ENCODE measurements at regions not wholly inside any gene's neighbourhood (a gene's known extent, or its start where the extent isn't known, plus 50 kb on each side); places are given as distances from the start of the nearest gene placed in this dataset.

DNA sequence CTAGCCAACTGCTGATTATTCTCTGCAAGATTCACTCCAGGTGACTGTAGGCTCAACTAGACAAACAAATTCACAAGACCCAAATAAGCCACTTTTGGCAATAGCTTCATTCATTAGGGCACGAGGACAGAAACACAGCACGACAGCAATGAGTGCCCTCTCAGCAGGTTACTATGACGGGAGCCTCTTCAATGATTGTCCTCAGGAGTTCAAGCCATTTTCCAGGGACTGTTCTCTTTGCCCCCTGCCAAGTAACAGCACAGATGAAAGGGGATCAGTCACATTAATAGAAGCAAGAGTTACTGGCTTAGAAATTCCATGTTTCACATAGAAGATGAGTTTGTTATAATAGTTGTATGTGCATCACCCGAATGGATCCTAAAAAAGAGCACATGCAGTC, 712.2 kb downstream of the CDH8 start:
- DNase-seq (ENCODE audit: low read depth) = no peak

DNA sequence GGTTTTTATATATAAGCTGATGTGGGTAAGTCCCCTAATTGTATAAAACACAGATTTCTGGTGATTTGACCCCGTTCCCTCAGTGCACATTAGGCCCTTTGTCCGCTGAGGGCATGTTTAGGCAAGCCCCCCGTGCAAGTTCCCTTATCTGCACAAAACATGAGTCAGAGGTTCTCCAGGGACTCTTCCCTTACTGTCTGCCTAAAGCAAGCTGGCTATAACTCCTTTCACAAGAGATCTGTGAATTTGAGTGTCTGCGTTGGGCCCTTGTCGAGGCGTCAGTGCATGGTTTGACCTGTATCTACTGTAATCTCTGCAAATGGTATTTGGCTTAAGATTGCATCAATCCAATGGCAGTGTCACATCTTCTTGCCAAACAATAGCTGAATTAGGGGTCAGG, 712.8 kb downstream of the CDH8 start:
- no peak for DNase-seq (ENCODE audit: low read depth)

DNA sequence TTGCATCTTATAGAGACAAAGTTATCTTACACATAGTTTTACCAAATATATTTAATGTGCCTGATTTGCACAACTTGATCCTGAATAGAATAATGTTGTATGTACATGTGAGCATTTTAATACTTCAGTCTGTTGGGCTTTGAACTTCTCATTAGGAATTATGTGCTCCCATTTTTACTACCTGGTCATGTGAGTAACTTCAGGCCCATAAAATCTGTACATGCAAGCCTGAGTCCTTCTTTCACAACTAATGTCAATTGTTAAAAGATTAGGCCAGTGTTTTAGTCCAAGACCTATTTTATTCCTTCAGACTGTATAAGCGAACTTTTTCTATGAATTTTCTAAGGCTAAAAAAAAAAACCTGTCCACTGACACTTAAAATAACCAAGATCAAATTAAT, 715.4 kb downstream of the CDH8 start:
- no peak for DNase-seq (ENCODE audit: low read depth)

DNA sequence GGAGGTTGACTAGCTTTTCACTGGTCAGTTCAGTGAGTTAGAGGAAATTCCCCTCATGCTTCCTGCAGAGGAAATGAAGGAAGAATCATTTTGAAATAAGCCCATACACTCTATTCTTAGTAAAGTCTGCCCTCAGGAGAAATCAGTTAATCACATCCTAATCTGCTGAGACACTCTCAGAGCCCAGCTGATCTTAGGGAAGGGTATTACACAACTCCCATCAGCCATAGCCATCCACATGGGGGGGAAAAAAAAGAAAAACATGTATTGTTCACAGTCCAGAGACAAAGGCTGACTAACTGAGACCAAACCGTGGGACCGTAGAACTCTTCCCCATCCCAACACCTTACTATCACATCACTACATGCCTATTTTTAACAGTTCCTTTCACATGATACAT, 722.3 kb downstream of the CDH8 start:
- DNase-seq (ENCODE audit: low read depth) = no peak

DNA sequence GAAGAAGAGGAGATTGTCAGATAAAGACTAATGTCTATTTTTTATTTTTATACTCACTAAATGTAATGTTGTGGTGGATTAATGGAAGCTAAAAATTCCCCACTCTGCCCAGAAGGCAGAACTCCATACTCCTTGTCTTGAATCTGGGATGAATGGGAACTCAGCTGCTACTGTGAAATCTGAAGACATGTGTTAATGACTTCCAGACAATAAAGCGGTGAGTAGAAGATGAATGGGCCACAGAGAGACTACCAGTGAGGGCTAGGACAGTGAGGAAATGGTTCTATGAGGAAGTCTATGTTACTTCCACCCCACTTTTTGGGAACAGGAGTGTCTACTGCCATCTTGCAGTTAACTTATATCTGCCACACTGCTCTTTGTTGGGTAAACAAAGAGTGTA, 726.9 kb downstream of the CDH8 start:
- no peak for DNase-seq (ENCODE audit: low read depth)

DNA sequence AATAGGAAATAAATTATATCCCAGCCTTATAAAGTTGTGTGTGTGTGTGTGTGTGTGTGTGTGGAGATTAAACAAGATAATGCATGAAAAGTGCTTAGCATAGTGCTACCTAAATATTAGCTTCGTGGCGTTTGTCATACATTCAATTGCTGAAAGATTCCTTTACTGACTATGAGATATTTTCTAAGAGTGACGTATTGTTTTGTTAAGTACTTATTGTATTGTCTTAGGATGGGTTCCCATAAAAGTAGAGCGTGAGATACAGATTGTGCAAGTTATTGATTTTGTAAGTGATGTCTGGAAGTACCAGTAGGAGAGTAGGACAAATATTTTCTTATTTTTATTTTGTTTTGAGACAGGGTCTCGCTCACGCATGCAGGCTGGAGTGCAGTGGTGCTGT, 730.0 kb downstream of the CDH8 start:
- DNase-seq (ENCODE audit: low read depth) = no peak

DNA sequence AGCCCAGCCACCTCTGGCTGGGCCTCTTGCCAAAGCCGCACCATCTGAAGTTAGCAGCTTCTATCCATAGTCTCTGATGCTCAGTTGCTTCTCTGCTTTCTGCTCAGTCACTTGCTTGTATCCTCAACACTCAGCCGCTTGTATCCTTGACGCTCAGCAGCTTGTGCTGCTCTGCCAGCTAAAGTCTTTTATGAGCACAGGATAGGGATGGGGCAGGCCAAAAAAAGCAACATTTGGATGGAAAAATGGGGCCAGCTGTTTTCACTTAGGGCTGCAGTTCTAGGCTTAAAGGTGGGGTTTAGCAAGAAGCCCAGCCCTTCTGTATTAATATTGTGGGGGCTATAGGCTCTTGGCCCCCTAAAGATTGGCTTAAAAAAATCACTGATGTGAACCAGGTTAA, 739.4 kb downstream of the CDH8 start:
- no peak for DNase-seq (ENCODE audit: low read depth)

DNA sequence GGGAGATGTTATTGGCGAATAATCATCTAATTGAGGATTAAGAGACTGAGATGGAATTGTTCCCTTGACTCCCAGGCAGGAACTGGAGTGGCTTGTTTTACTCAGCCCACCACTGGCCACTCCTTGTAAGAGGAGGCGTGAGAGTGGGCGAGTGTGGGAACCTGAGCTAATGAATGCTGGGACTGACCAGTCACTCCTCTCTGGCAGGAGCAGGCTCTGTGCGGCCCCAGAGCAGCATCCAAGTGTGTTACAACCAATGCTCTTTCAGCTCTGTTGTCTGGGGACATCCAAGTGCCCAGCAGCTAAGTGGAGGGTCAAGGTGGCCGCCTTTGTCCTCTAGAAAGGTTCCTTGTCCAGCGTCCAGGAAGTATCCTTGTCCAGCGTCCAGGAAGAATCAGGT, 739.9 kb downstream of the CDH8 start:
- DNase-seq (ENCODE audit: low read depth) = no peak

DNA sequence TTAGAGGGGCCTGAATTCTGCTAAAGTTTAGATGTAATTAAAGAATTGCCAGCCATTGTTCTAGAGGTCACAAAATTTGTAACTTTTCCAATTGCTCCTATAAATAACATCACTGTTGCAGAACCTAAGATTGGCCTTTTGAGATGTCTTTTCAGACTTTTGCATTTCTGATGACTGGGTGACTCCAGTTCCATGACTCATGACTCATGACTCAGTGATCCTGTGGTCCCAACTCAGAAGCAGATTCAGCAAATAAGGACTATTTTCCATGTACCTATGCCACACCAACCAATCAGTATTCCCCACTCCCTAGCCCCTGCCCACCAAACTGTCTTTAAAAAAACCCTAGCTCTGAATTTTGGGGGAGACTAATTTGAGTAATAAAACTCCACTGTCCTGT, 740.9 kb downstream of the CDH8 start:
- DNase-seq (ENCODE audit: low read depth) = no peak

DNA sequence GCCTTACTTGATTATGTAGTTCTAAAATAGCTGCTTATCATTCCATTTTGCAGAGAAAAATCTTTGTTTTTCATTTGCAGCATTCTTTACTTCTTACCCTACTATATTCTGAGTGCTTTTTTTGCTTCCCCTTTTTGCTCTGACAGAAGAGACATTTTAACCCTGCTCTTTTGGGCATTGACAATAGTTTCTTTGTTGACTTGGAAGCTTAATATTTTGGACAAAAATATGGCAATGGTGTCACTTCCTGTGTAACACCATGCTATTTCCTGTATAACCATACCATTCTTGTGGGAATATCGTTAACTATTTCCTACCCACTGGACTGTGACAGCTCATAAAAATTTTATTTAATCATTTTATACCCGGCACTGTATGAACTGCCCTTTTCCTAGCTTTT, 747.1 kb downstream of the CDH8 start:
- no peak for DNase-seq (ENCODE audit: low read depth)

DNA sequence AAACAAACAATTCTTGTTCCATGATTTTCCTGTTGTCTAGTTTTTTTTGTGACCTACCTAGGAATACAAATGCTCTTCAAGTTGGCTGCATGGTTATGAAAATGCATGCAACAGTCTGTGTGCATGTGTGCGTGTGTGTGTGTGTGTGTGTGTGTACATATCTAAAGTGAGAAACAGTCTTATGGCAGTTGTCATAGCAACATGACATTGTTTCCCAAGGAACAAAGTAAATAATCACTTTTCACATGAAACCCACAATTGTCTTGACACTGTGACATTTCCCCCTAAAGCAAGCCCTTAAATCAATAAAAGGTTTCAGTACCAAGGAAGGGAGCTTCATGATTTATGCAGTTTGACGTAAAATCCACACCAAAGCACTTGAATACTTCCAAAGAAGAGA, 758.4 kb downstream of the CDH8 start:
- no peak for DNase-seq (ENCODE audit: low read depth)

DNA sequence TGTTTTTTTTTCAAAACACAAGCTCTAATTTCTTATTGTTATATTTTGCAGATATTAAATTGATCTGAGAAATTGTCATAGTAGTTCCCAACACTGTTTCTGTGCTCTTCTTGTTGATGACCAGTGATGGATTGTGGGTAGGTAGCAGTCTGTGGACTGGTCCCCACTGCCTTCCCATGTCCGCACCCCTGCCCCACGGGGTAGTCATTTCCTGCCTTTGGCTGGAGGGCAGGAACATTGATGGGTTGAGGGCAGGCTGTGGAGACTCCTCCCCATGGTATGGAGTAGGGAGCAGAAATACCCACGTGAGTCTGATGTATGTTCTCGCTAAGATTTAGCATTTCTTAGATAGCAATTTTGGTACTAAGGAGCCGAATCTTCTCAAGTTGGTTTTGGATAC, 762.0 kb downstream of the CDH8 start:
- DNase-seq (ENCODE audit: low read depth) = no peak

DNA sequence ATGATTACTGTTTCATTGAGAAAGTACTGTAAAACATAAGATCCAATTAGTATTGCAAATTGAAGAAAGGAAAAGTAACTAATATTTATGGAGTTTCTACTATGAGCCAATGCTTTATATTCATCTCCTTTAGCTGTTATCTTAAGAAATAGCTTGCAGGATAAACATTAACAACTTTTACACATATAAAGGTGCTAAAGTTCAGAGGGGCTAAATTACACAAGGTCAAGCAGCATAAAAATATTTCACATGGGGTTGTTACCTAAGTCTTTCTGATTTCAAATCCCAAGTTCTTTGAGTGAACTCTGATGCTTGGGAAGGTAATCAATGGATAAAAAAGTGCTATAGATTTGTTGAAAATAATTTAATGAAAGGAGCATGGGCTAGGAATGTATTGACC, 765.5 kb downstream of the CDH8 start:
- no peak for DNase-seq (ENCODE audit: low read depth)

DNA sequence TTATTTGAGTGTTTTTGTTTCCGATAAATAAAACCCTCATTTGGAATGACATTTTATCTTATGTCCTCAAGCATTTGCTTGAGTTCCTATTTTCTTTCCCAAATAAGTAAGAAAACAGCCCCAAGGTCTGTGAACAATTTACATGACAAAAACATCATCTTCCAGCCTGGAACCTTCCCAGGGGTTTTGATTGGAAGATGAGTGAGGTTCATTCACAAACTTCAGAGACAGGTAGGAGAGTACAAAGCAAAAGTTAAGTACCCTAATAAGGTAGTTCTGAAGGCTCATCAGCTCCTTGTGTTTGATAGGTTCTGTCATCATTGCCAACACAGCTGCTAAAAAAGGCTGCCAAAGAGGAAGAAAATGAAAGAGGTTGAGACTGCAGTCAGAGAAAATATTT, 772.8 kb downstream of the CDH8 start:
- DNase-seq (ENCODE audit: low read depth) = no peak

DNA sequence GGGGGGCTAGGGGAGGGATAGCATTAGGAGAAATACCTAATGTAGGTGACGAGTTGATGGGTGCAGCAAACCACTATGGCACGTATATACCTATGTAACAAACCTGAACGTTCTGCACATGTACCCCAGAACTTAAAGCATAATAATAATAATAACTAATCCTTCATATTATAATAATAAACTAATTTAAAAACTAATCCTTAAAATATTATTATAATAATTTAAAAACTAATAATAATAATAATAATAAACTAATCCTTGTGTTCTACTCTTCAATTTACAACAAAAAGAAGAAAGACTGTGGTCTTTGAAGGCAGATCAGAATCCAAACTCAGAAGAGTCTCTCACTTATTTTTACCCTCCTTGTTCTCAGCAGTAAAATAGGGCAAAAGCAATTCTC, 774.9 kb downstream of the CDH8 start:
- DNase-seq (ENCODE audit: low read depth) = no peak

DNA sequence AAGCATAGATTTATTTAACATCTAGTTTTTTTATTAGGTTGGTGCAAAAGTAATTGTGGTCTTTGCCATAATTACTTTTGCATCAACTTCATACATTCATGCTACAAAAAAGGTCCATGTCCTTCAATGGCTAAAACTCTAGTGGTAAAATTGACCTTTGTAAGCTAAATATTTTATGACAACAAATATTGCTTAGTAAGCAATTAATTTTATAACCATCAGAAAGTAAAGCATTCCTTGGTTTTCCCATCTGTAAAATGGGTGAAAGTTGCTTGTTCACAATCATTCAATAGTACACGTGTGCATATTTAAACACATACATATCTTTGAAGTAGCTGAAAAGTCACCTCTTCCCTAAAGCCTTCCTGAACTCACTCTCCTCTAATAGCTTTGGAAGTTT, 789.6 kb downstream of the CDH8 start:
- DNase-seq (ENCODE audit: low read depth) = no peak

DNA sequence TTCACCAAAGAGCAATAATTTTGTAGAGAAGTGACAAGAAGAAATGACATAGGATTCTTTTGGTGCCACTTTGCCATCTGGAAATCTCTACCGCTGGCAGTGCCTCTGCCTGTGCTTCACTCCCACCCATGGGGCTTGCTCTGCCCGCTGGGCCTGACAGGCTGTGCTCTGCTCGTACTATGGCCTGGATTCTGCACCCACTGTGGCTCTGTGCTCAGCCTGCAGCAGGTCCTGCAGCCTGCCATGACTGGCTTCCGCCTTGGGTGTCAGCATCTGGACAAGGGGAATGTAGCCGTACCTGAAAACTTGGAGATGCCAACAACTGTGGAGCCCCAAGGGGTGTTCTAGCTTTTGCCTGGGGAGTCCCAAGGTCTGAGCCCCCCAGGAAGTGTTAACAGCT, 792.3 kb downstream of the CDH8 start:
- DNase-seq (ENCODE audit: low read depth) = no peak

DNA sequence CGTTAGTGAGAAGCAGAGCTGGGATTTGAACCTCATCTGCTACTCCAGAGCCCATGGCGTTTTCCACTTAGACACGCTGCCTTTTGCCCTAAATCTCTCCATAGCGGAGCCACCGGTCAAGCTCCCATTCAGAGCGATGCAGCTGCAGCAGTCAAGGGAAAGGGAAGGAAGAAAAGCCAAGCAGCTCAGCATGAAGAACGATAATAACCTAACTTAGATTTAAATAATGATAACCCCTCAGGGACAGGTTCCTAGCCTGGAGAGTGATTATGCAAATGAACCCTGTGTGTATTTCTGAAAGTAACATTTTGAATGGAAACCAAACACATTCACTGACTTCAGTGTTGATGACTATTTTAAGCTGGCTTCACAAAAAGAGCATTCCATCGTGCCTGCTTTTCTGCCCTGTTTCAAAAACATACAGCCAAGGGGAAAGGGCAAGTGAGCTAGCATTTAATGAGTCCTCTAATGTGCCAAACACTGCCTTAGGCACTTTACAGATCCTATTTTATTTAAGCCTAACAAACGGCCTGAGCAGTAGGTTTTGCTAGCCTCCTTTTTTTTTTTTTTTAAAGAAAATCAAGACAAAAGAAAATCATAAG, 798.3 kb downstream of the CDH8 start:
- no peak for DNase-seq (ENCODE audit: low read depth)

DNA sequence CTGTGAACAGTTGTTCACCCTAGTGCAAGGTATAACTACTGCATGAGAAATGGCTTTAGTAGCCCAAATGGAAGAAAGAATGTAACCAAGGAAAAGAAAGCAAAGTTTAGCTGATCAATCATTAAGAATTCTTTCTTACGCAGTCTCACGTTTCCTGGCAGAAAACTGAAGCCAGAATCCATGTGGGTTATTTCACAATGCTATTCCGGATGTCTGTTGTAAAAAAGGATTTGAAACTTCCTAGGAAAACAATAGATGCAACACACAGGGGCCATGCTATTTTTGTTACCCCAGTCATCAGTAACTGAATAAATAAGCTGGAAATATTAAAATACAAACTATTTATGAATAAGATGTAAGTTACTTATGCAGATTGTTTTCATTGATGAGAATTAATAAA, 802.5 kb downstream of the CDH8 start:
- no peak for DNase-seq (ENCODE audit: low read depth)

DNA sequence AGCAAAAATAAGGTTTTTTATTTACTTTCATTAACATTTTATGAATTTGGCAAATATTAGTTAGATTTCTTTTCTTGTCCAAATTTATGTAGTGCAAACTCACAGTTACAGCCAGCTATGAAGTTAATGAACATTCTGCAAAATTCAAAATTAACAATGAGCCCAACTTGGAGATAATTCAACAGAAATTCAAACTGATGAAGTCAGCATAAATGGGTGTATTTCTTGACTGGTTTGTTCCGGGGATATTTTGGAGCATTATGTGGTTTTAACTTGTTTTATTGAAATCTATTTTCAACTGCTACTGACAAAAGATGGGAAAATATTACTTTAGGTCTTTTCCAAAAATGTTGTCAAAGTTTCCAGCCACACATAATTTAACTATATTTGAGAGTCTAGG, 807.9 kb downstream of the CDH8 start:
- DNase-seq (ENCODE audit: low read depth) = no peak

DNA sequence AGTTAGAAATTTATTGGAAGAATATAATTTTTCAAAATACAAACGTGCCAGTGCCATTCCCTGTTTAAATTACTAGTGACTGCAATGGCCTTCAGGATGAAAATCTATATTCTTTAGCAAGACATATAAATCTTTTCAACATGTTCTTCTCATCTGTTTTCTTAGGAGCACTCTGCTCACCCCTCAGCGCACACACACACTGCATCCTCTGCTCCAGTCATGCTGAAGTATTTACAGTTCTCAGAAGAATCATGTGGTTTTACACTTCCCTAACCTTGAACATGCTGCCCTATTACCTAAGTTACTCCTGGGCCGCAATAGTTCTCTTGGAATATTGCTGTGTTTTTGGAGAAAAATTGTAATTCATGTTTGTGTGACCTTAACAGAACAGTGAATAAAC, 820.6 kb downstream of the CDH8 start:
- DNase-seq (ENCODE audit: low read depth) = no peak

DNA sequence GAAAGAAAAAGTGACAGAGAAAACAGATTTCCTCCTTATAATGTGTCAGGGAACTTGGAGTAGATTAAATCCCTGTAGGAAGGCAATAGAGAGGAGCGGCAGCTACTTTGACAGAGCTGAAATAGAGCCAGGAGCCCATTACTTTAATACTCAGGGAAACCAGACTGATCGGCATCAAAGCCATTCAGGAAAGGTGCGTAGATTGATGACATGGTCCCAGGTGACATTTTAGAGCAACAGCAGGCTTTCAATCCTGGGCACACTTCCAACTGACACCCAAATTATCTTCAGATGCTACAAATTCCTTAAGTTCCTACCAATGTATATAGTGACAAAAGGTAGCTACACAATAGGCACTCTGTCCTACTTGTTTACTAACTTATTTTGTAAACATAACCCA, 821.5 kb downstream of the CDH8 start:
- no peak for DNase-seq (ENCODE audit: low read depth)

DNA sequence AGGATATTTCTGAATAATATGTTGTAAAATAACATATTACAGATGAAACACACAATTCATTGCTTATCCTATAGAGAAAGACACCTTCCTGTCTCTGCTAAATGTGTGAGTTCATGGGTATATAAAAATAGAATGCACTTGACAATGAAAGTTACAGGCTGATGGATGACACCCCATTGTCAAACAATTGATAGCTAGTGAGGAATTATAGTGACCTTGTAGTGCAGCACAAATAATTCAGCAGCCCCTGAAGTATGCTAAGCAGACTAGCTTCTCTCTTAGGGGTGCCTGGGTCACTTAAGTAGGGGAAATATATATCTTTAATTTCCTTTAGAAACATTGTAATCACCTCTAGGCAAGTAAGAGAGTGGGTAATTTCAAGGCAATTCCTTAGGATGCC, 826.2 kb downstream of the CDH8 start:
- DNase-seq (ENCODE audit: low read depth) = no peak

DNA sequence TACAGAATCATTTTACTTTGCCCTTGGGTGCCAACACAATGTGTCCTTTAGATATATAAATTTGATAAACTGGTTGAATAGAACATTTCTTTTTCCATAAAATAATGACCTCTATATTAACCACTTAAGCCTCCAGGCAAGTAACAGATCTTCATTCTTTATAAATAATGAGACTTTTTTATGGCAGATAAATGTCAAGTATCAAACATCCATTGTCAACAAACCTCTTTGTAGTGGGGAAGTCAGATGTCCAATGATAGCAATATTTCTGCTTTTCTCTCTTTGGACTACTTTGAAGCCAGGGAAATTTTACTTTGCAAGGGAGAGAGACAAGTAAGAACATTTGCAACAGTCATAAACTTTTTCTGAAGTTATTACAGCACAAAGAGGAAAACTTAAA, 841.2 kb downstream of the CDH8 start:
- no peak for DNase-seq (ENCODE audit: low read depth)

All from myocyte (in vitro differentiated cells).